ENCODE measurements at regions not wholly inside any gene's neighbourhood (a gene's known extent, or its start where the extent isn't known, plus 50 kb on each side); places are given as distances from the start of the nearest gene placed in this dataset.

DNA sequence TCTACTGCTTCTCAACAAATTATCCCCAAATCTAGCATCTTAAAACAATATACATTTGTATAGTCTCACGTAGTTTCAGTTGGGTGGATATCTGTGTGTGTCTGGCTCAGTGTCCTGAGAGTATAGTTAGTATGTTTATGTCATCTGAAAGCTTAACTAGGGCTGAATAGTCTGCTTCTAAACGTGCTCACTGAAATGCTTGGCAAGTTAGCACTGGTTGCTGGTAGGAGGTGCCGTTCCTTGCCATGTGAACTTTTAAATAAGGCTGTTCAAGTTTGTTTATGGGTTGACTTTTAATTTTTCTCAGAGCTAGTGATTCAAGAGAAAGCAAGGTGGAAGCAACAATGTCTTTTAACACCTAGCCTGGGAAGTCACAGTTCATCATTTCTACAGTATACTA lies 1673.6 kb downstream of the PCDH7 start:
- DNase-seq, result no peak

- DNase-seq, result no peak
Measured at GRCh38 chr4:32394255-32394654, 1674.1 kb downstream of the PCDH7 start.

- DNase-seq, result no peak
Measured at GRCh38 chr4:32396507-32397070, 1676.4 kb downstream of the PCDH7 start.

DNA sequence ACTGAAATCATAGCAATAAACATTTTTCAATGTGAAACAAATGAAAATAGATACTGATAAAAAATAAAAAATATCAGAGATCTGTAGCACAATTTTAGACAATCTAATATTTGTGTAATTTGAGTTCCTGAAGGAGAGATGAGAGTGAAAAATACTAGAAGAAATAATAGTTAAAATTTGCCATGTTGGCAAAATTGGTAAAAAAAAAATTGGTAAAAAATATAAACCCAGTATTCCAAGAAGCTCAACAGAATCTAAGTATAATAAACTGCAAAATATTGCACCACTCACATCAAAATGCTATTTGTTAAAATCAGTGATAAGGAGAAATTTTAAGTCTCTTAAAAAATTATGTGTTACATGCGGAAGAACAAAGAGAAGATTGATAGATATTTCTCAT lies 1680.7 kb downstream of the PCDH7 start:
- no peak for DNase-seq

- no peak for DNase-seq
Measured at GRCh38 chr4:32417113-32417704, 1697.0 kb downstream of the PCDH7 start.

- DNase-seq, result no peak
Measured at GRCh38 chr4:32423267-32423666, 1703.1 kb downstream of the PCDH7 start.

DNA sequence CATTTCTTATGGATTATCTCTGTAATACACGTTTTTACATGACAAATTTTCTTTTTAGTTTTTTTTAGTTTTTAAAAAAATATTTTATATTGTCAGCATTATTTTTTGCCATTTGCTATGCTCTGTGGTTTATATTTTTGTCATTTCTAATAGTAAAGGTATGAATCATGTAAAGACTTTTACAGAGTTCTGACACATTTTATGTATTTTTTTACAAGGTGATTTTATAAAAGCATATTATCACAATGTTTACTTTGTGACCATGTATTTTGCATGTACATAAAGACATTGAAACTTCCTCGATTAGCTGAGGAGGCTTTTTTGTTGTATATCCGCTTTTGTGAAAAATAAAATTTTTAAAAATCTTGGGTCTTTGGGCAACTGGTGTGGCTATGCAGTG lies 1705.1 kb downstream of the PCDH7 start:
- DNase-seq, result no peak

DNA sequence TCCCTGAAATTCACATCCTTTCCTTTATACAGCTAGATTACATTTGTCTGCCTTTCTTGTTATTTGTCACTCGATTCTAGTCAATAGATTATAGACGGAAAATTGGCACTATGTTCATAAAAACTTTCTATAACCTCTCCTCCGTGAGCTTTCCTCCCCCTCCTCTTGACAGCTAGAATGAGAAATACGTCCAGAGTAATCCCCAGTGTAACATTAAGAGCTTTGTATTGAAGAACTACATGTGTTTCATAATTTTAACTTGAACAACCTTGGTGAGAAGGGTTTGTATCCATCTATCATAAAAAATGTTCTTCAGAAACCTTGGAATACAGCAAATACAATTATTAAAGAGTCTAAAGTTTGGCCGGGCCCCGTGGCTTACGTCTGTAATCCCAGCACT lies 1707.4 kb downstream of the PCDH7 start:
- DNase-seq, result no peak

- DNase-seq, result no peak
Measured at GRCh38 chr4:32429151-32429550, 1709.0 kb downstream of the PCDH7 start.

DNA sequence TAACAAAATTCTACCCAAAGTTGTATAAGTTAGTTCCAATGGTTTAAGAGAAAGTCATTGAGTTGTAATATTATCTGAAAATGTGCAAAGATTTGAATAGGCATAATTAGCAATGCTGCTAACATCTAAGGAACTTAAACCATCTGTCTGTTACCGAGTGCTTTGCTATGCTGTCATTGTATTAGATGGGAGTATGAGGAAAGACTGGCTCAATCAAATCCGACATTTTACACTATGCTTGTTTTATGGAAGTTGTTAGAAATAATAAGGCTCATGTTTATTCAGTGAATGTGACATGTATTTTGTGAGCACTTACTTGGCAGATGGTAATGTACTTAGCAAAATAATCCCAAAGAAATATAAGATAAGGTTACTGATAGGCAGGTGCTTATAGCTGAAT lies 1715.1 kb downstream of the PCDH7 start:
- DNase-seq, result no peak

GRCh38 chr4:32436816-32437215 lies 1716.6 kb downstream of the PCDH7 start:
- no peak for DNase-seq

DNA sequence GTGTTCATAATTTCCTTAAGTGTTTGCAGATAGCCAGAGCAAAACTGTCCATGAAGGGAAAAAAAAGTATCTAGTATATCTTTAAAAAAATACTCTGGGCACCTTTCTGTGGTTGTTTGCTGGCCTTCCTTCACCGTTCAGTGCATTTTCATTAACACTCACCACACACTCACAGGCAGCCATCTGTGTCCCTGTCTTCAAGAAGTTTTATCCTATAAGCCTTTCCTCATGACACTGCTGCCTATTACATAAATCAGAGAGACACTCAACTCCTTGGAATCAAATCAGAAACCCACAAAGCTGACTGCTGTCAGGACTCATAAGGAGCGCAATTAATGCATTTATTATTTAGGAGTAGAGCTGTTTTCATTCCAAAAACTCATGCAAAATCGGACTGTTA lies 1720.2 kb downstream of the PCDH7 start:
- DNase-seq, result no peak

DNA sequence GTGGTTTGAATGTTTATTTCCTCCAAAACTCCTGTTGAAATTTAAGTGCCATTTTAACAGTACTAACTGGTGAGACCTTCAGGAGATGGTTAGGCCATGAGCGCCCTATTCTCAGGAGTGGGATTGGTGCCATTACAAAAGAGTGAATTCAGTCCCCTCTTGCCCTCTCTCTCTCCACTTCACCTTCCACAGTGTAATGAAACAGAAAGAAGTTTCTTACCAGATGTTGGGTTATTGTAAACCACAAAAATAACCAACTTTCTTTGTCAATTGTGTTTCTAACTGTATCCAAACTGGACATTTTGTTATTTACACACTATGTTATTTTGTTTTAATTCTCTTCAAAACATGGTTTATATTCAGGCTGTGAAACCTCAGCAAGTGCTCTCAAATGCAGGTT lies 1734.3 kb downstream of the PCDH7 start:
- no peak for DNase-seq

- no peak for DNase-seq
Measured at GRCh38 chr4:32455231-32455630, 1735.1 kb downstream of the PCDH7 start.

DNA sequence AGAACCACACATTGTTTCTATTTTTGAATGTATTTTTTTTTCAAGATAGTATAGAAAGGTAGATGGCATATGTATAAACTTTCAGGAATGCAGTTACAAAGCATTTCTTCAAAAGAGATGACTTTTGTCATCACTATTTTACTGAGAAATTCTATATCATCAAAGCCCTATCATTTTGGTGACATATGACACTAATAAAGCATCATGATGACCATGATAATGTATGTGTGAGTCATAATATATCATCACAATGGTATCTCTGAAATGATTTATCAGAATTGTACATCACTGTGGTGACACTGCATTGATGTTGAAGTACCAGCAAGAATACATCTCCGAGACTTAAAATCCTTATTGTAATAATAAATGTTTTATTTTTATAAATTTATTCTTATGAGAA lies 1740.8 kb downstream of the PCDH7 start:
- DNase-seq, result no peak

GRCh38 chr4:32462944-32463343 lies 1742.8 kb downstream of the PCDH7 start:
- no peak for DNase-seq

DNA sequence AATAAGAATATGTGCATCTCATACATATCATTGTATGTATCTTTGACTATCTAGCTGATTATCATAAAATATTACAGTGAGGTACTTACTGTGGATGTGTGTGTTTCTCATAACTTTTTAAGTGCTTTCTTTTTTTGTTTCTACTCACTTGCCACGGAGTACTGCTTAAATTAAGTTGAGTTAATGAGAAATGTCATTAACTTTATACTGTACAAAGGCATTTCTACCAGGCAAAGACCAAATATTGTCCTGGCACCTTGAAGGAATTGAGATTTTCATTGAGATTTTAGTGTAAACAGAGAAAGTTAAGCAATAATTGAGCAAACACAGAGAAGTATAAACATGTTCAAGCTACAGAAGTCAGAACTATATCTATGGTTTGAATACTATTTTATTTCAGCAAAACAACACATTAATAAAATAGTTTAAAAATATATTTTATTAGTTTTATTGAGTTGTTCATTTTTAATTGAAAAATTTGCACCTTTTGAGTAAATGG lies 1750.0 kb downstream of the PCDH7 start:
- no peak for DNase-seq

- no peak for DNase-seq
Measured at GRCh38 chr4:32472918-32473317, 1752.7 kb downstream of the PCDH7 start.

GRCh38 chr4:32475710-32476109 lies 1755.5 kb downstream of the PCDH7 start:
- no peak for DNase-seq

- no peak for DNase-seq
Measured at GRCh38 chr4:32477518-32477917, 1757.3 kb downstream of the PCDH7 start.

GRCh38 chr4:32485956-32486355 lies 1765.8 kb downstream of the PCDH7 start:
- DNase-seq, result no peak

DNA sequence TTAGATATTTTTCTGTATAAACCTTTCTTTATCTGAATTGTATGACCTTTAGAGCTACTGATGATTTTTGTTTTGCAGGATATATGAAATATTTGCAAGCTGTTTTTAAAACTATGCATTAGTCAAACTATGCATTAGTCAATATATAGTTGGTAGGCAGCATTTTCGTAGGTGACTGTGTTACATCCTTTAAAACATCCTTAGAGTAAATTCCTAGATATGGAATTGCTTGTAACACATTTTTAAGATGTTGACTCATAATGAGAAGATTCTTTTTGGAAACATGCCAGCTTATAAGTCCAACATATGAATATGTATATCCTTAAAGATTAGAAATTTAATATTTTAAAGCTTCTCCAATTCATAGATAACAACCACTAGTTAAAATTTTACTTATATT lies 1768.5 kb downstream of the PCDH7 start:
- no peak for DNase-seq

DNA sequence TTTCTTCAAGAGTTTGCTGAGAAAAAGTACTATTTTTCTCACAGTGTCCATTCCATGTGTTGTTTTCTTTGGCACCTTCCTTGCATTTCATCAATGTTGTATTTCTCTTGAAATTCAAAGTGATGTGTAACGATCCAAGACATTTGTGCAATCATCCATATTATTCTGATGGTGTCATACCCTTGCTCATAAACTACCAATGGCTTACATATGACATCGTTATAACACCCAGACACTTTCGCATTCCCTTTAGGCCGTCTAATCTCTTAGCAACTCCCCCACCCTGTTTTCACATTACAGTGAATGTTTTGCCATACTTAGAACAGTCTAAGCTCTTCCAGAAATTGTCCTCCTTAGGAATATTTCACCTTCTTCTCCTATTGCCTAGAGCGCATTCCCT lies 1779.0 kb downstream of the PCDH7 start:
- DNase-seq, result no peak

DNA sequence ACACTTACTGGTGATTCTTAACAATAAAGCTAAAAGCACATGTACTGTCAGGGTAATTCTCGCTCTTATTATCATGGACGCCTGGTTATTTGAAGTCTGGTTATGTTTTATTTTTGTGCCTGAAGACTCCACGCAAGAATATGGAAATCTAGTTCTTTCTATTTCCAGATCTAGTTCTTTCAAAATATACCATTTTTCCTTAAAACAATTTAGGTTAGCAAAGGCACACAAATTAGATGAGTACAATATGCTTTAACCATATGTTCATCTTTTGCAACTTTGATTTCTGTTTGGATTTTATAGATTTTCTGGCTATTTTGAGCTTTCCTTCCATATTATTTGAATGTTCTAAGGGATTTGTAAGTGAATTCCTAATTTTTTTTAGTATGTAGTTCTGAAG lies 1783.1 kb downstream of the PCDH7 start:
- no peak for DNase-seq

GRCh38 chr4:32506067-32506466 lies 1785.9 kb downstream of the PCDH7 start:
- DNase-seq, result no peak
